Endothelial cell of umbilical vein (primary cell): ENCODE measurements at regions not wholly inside any gene's neighbourhood (a gene's known extent, or its start where the extent isn't known, plus 50 kb on each side); places are given as distances from the start of the nearest gene placed in this dataset.

Experiments
- EZH2 ChIP-seq: IDR thresholded peaks from 2 replicates; pipeline ENCODE4 v1.6.1; 2012; ENCODE audit warnings: borderline replicate concordance, low read depth, mild to moderate bottlenecking, moderate library complexity, low read length, inconsistent platforms; ENCODE audit not compliant: severe bottlenecking
- MAX ChIP-seq: IDR thresholded peaks from 2 replicates; pipeline ENCODE4 v1.6.1; 2011; ENCODE audit not compliant: insufficient read depth, insufficient read length
- POLR2AphosphoS5 ChIP-seq: IDR thresholded peaks from 2 replicates; pipeline ENCODE4 v1.6.1; 2012; ENCODE audit warnings: low read depth, mild to moderate bottlenecking, control low read depth, low read length, moderate library complexity; ENCODE audit not compliant: insufficient read depth
- TF ChIP-seq, protein P1 (sequence below), 2 donors: IDR thresholded peaks; 1 replicate in 1 of 2; 2 replicates in 1 of 2; pipeline ENCODE4 v1.5.1; 2011; ENCODE audit warnings: low read length in 2 of 2, mild to moderate bottlenecking in 2 of 2, moderate library complexity in 2 of 2, control low read depth in 1 of 2, inconsistent platforms in 1 of 2, low read depth in 1 of 2; ENCODE audit not compliant: insufficient read depth in 1 of 2; ENCODE audit errors: extremely low read depth in 1 of 2

DNA sequence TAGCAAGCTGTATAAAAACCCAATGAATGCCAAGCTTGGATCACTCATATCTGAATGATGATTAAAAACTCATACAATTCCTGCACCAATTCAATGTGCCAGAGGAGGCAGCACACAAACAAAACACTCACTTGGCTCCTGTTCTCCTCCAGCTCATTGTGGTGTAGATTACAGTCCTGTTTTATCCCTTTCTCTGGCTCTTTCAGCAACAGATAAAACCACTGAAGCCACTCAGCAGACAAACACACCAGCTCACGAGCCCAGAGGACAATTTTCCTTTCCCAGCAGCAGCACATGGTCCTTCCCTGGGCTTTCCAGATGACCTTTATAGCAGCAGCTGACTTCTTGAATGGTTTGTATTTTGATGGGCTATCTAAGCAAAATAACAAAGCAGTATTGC, 107.3 kb upstream of the STARD3NL start:
- TF ChIP-seq, protein P1, sequence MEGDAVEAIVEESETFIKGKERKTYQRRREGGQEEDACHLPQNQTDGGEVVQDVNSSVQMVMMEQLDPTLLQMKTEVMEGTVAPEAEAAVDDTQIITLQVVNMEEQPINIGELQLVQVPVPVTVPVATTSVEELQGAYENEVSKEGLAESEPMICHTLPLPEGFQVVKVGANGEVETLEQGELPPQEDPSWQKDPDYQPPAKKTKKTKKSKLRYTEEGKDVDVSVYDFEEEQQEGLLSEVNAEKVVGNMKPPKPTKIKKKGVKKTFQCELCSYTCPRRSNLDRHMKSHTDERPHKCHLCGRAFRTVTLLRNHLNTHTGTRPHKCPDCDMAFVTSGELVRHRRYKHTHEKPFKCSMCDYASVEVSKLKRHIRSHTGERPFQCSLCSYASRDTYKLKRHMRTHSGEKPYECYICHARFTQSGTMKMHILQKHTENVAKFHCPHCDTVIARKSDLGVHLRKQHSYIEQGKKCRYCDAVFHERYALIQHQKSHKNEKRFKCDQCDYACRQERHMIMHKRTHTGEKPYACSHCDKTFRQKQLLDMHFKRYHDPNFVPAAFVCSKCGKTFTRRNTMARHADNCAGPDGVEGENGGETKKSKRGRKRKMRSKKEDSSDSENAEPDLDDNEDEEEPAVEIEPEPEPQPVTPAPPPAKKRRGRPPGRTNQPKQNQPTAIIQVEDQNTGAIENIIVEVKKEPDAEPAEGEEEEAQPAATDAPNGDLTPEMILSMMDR (IDR thresholded peaks at IDR 0.05; ENCODE audit: extremely low read depth in 1 of 2, insufficient read depth in 1 of 2, low read depth in 1 of 2, low read length in 2 of 2): no peak
- no peak for TF ChIP-seq POLR2AphosphoS5
- TF ChIP-seq MAX: no peak
- no peak for TF ChIP-seq EZH2
